HG02981 (cell line): ENCODE measurements at regions not wholly inside any gene's neighbourhood (a gene's known extent, or its start where the extent isn't known, plus 50 kb on each side); places are given as distances from the start of the nearest gene placed in this dataset.

Experiments used
- ATAC-seq: cut with Tn5 transposase; IDR thresholded peaks from one replicate; pipeline ENCODE4 v1.9.1; 2021; ENCODE audit warnings: mild to moderate bottlenecking, moderate library complexity; ENCODE audit not compliant: unreplicated experiment

- no peak for ATAC-seq
These were observed 202.4 kb upstream of the PDGFD start for GRCh38 chr11:104366321-104366734.

DNA sequence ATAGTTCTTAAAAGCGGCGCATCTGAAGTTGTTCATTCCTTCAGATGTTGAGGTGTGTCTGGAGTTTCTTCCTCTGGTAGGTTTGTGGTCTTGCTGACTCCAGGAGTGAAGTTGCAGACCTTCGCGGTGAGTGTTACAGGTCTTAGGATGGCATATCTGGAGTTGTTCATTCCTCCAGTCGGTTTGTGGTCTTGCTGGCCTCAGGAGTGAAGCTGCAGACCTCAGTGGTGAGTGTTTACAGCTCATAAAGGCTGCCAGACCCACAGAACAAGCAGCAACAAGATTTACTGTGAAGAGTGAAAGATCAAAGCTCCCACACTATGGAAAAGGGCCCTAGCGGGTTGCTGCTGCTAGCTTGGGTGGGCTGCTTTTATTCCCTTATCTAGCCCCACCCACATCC lies 201.7 kb upstream of the PDGFD start:
- ATAC-seq = no peak

DNA sequence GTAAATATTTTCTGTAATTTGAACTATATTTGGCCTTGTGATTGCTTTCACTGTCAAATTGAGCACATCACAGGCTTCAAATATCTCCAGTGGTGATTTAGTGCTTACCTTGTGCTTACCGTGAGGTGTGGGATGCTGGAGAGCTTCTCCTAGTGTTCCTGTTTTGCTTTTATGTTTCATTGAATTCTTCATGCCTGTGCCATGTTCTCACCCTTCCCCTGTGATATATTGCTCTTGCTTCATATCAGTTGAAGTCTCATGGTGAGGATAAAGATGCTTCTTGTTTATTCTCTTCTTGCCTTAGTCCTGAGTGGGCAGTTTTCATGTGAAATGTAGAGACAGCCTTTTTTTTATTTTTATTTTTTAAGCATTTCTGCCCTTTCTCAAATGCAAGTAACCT lies 198.0 kb upstream of the PDGFD start:
- no peak for ATAC-seq

DNA sequence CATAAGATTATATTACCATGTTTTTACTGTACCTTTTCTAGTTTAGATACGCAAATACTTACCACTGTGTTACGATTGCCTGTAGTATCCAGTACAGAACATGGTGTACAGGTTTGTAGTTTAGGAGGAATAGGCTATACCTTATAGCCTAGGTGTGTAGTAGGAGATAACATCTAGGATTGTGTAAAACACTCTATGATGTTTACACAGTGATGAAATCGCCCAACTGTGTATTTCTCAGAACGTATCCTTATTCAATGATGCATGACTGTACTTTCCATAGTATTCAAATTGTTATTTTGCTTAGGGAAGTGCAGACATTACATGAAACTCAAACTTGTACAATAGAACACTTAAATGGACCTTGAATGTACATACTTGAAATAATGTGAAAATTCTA lies 188.1 kb upstream of the PDGFD start:
- ATAC-seq = no peak

DNA sequence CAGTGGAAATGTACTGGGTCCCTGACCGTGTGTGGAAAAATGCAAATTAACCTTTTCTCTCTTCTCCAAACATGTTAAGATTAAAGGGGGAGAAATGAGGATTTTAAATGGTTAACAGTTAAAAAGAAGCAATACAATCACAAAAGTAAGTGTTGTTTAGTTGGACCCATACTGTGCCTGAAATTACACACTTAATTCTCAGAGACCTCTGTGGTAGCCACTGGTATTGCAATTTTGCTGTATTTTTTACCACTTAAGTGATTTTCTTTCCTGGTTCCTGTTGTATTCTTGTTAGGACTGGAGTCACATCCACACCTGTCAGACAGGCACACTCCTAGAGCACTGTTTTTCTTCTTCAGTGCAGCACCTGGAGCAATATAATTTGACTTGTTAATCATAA lies 179.6 kb upstream of the PDGFD start:
- no peak for ATAC-seq

DNA sequence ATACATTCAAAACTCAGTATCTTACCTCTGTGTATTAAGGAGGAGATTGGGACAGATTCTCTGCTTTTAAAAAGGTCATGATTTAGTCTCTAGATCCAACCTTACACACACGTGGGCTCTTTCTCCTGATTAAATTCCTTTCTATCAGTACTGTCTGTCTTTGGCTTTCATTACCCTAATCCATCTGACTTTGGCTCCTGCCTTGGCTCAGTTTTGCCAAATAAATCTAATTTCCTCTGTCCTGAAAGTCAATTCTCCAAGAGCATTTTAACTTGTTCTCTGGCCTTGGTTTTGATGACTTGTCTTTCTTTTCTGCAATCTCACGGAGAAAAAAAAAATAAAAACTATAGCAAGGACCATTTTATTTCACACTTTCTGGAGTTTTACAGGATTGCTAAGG lies 176.6 kb upstream of the PDGFD start:
- ATAC-seq = no peak

DNA sequence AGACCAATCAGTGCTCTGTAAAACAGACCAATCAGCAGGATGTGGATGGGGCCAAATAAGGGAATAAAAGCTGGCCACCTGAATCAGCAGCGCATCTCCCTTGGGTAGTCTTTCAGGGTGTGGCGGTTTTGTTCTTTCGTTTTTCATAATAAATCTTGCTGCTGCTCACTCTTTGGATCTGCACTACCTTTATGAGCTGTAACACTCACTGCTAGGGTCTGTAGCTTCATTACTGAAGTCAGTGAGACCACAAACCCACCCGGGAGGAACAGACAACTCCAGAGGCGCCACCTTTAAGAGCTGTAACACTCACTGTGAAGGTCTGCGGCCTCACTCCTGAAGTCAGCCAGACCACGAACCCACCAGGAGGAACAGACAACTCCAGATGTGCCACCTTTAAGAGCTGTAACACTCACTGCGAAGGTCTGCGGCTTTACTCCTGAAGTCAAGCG lies 175.5 kb upstream of the PDGFD start:
- no peak for ATAC-seq

DNA sequence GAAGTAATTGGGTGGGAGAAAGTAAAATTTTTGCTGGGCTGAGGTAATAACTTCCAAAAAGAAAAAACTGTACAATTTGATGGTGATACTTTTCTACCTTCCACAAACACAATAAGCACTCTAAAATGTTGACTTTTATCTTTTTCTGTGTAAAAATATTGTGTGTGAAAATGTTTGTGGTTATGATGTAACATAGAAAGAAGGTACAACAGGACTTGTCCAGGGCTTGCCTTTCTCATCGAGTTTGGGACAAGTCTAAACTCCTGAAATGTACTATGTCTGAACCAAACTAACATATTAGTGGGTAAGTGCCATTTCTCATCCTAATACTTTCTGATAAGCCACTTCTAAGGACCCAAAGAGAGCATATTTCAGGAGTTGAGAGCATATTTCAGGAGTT lies 174.2 kb upstream of the PDGFD start:
- ATAC-seq = no peak

- no peak for ATAC-seq
These were observed 173.3 kb upstream of the PDGFD start for GRCh38 chr11:104337273-104337672.

- no peak for ATAC-seq
These were observed 170.0 kb upstream of the PDGFD start for GRCh38 chr11:104333977-104334376.

DNA sequence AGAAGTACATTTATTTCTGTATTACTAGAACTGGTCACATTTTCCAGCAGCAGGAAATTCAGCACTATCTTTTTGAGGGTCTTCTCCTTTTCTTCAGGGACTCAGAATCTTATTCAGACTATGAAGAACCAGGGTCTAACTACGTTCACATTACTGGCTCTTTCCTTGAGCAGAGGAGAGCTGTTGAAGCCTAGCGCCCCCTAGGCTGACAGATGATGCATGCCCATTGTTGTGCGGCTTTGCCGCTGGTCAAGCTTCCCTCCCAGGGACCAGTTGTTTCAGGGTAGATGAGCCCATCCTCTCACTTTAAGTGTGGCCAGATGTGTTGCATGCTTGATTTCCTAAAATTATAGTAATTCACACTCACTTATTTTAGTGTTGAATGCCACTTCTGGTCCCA lies 168.2 kb upstream of the PDGFD start:
- no peak for ATAC-seq

DNA sequence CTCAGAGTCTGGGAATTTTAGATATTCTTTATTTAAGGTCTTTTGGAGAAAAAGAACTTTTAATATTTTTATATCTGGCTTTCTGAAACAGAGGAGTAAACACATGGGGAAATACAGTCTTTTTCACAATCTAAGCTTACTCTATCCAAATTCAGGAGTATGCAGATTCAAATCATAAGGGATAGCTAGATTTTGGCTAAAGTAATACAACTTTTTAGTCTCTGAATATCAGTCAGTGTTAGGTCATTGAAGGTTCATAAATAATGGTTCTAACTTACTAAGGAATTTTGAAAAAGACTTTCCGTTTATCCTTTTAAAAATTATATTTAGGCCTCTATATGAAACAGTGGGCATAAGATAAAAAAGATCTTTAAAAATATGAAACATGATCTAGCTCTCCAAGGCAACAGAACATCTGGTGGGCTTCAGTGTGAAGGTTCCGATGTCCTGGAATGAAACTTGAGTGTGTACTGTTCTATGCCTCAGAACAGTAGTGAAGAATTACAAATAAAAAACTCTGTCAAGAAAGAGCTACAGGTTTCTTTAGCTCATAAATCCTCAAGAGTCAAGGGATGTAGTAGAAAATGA lies 165.2 kb upstream of the PDGFD start:
- ATAC-seq = no peak

- no peak for ATAC-seq
These were observed 164.6 kb upstream of the PDGFD start for GRCh38 chr11:104328512-104328907.

DNA sequence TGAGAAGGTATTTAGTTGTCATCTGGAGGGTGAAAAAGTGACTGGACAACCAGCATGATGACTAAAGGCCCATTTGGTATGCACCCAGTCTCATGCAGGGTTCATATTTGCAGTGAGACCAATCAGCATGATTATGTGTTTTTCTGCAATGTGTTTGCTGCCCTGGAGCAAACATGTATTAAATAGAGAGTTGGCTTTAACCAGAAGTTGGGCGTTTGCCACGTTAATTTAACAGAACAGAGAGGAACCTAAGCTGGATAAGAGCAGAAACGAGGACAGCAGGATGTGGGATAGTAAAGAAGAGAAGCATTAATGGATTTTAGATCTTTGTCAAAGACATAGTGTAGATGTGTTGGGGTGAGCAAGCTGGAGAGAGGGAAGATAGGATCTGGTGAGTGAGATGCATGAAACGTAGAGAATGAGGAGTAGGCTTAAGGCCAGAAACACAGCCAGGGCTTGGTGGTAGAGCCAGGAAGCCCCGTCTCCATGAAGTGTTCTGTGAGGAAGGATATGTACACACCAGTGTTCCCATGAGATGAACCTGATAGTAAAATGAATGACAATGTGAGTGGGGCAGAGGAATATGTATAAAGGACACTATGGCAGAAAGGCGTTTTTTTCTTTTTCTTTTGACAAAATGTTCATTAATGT lies 164.0 kb upstream of the PDGFD start:
- no peak for ATAC-seq

- ATAC-seq = no peak
These were observed 161.1 kb upstream of the PDGFD start for GRCh38 chr11:104325093-104325492.

- no peak for ATAC-seq
These were observed 160.3 kb upstream of the PDGFD start for GRCh38 chr11:104324276-104324675.

- no peak for ATAC-seq
These were observed 159.9 kb upstream of the PDGFD start for GRCh38 chr11:104323841-104324240.

DNA sequence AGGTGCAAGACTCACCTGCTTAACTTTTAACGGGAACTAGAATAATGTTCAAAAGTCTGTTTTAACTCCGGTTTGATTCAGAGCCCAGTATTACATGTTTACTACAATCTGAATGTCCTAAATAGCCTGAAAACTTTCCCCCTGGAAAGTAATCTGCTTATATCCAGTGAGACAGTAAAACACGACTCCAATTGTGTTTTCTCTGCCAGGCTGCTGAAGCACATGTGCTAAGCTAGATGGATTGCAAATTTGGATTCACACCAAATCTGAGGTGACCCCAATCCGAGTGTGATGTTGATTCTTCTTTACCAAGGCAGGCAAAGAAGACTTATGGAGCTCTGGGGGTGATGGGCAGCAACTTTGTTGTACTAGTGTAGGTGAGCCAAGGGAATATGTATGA lies 158.7 kb upstream of the PDGFD start:
- no peak for ATAC-seq

DNA sequence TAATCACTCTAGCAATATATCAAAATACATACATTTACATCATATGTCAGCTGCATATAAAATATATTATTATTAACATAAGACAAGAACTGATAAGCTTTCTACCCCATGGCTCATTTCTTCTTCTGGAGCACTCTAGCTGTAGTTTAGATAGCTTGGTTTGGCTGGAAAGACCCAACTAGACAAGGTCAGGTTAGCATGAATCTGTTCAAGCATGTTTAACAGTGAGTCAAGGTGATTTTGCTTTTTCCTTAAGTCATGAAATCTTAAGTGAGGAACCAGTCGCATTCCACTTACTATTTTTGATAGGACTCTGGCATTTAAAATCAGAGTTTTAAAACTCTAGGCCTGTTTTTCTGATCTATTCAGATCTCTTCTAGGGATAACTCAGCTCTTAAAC lies 157.0 kb upstream of the PDGFD start:
- ATAC-seq = no peak

DNA sequence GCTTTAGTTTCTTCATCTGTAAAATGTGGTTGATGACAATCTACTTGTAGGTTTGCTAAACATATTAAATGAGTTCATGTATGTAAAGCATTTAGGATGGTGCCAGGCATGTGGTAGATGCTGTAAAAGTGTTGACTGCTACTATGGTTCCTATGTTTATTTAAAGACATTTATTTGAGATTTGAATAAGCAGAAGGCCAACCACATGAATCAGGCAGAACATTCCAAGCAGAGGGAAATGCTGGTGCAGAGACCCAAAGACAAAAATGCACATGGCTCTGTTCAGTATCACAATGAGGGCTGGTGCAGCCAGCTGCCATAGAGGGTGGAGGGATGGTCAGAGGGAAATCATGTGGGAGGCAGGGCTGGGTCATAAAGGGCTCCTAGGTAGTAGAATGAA lies 156.2 kb upstream of the PDGFD start:
- no peak for ATAC-seq

GRCh38 chr11:104319396-104319795 lies 155.4 kb upstream of the PDGFD start:
- ATAC-seq = no peak

DNA sequence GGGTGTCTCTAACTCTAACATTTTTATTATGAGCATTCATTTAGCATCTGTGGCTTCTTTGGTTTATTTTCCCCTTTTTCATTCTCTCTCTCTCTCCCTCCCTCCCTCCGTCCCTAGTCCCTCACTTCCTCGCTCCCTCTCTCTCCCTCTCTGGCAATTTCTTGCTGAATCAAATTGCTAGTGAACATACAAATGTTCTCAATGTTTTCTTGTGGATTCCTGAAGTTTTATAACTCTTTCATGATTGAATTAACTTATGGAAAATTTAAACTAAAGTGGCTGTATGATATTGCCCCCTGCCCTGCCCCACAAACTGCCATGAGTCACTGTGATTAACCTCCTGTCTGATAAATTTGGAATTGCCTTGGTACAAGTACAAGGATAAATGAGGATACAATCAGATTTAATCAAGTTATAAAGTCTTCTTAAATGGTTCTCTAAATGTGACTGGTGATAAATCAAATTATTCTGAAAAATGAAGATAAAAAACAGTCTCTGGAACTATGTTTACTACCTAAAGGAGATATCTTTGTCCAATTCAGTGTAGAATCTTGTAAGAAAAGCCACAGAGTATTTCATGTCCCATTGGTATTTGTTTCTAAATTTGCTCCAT lies 143.0 kb upstream of the PDGFD start:
- ATAC-seq = no peak

- no peak for ATAC-seq
These were observed 137.8 kb upstream of the PDGFD start for GRCh38 chr11:104301776-104302175.
